ENCODE measurements at regions not wholly inside any gene's neighbourhood (a gene's known extent, or its start where the extent isn't known, plus 50 kb on each side); places are given as distances from the start of the nearest gene placed in this dataset.

DNA sequence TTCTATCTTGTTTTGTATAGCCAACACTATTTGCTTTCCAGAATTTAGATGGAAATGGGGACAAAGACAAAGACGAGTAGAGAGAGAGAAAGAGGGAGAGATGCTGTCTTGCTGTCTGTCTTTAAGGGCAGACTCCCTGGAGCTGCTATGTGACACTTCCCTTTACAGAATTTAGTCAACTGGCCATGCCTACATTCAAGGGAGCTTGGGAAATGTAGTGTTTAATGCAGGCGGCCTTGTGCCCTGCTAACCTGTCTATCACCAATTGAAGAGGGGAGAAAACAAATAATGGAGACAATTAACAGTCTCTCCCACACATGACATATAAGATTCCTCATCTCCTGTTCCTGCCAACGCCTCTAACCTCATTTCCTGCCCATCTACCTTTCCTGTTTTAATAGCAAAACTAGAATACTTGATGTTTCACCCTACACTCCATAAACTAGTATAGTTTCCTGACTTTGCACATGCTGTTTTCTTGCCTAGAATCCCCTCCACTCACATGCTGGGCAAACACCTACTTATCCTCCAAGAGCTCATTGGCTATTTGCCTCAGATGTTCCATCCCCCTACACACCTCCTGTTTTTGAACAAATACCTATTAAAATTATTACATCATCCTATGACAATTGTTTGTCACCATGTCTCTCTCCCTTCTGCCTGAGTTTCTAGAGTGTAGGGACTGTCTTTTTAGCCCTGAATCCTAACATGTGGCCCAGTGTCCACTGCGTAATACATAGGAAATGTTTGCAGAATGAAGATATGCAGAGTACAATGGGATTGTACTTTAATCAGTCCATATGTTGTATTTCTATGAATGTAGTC is 117.2 kb downstream of the SLC25A24 start:
- DNase-seq = peak; percentile 74

DNA sequence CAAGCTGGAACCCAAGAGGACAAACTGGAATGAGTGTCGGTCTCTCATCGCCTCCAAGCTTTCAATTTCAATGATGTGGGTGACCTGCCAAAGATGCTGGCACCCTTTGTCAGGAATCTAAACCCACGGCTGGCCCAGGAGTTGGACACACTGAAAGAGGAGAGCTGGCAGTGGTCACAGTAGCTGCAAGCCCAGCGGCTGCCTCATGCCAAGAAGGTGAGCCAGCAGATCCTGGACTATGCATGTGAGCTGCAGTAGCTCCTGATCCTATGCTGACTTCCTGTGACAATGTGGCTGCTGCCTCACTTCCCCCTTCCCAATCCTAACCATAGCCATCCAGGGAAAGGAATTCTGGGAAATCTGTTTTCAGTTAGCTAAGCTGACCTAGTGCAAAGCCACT is 117.0 kb upstream of the VAV3 start:
- no peak for DNase-seq

DNA sequence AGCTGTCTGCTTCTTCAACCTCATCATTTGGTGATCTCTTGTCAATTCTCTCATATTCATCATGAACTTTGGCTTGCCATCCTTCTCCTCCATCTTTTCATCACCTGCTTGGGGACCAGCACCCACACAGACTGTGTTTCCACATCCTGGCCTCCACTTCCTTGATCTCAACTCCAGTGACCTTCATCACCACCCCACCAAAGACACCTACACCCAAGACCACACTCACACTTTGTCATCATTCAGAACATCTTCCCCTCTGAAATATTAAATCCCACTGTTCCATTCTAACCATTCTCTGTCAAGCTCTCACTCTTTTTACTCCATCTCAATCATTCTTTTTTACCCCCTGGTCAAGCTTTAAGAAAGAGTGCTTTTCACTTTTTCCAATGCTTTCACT is 115.5 kb upstream of the VAV3 start:
- DNase-seq = no peak

DNA sequence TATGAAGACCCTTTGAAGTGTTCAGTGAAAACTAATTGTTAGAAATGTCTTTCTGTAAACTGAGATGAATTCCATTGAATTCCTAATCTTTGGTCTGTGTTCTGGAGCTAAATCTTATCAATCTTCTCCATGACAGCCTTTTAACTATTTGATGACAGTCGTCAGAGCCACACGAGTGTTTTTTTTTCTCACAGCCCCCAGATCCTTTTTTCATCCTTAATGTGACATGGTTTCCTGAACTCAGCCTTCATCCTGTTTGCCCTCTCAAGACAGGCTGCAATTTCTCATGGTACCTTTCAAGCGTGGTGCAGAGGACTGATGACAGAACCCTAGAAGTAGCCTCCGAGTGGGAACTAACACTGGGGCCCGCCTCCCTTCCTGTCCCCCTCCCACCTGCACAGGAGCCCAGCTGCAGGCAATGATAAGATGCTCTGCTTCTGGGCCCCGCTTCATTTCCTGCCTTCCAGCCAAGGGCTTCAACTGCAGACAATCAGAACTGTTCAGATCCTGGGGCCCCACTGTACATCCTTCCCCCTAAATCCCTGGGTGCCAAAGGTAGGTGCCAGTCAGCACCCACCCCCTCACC is 114.6 kb upstream of the VAV3 start:
- no peak for DNase-seq

DNA sequence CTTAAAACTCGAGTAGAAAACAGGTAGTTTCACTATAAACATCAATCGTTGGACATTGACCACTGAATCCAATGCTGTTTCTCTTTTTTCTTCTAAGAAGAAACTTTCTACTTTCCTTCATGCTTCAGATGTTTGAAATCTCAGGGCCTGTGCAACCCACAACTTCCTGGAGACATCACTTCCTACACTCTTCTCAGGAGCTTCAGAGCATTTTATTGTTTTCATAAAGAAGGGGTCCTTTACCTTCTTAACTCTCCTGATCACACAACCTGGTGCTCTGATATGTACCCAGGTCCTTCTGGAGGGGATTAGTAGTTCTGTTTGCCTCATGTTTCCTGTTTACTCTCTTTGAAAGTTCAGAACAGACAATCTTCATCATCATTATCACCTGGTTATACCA is 113.0 kb upstream of the VAV3 start:
- DNase-seq = no peak

DNA sequence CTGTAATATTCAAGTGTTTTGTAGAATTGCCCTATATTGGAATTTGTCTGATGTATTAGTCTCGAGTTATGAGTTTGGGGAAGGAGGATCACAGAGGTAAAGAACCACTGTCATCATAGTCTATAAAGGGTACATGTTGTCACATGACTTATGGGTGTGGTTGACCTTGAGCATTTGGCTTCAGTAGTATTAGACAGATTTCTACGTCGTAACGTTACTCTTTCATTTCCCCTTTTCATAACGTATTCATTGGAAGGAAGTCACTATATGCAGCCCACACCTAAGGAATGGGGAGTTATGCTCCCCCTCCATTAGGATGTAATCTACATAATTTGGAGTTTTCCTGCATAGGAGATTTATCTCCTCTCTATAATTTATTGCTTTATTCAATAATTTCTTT is 110.1 kb upstream of the VAV3 start:
- no peak for DNase-seq

DNA sequence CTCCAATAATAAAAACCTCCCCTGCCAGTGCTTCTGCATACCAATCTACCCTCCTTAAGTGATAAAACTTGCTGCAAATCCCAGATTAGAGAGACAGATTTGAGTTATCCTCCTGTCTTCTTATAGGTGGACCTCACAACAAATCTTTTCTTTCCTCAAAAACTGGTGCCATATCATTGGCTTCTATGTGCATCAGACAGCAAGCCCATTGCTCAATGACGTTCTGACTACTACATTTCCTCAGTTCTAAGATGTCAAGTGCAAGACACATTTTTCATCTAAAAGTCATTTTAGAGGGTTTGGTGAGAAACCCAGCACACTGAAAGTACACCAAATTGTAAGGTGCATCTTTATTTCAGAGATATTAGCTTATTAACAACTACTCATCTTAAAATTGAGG is 107.8 kb upstream of the VAV3 start:
- no peak for DNase-seq

GRCh38 chr1:108072212-108072611 is 107.2 kb upstream of the VAV3 start:
- DNase-seq = no peak

DNA sequence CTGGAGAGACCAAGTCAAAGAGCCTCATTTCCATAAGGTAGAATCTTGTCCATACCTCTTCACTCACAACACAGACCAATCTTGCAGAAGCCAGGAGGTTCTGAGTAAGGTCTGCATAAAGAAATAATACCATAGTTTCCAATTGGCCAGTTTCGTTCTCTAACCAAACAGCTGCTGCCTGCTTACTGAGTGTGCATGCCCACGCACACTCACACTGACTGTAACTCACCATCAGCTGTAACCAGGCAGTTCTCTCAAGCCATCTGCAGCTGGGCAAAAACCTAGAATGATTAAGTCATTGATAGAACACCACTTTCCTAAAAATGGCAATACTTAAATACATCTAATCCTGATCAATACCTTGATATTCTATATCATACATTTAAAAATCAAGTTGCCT is 106.6 kb upstream of the VAV3 start:
- DNase-seq = no peak

DNA sequence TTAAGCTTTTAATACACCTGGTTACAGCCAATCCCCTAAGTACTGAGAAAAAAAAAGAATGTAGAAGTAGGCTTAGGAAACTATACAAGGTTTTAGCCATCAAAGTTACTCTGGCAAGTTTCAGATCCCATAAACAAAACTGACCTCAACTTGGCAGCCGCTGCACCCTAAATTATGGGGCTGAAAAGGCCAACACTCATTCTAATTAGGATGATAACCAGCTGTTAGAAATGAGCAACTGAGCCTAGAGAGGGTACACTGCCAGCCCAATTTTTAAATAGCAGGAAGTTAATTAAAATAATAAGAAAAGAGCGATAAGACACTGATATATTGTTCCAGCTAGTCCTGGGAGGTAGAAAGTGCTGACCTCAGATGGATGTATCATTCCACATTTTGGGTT is 105.7 kb upstream of the VAV3 start:
- DNase-seq = no peak

DNA sequence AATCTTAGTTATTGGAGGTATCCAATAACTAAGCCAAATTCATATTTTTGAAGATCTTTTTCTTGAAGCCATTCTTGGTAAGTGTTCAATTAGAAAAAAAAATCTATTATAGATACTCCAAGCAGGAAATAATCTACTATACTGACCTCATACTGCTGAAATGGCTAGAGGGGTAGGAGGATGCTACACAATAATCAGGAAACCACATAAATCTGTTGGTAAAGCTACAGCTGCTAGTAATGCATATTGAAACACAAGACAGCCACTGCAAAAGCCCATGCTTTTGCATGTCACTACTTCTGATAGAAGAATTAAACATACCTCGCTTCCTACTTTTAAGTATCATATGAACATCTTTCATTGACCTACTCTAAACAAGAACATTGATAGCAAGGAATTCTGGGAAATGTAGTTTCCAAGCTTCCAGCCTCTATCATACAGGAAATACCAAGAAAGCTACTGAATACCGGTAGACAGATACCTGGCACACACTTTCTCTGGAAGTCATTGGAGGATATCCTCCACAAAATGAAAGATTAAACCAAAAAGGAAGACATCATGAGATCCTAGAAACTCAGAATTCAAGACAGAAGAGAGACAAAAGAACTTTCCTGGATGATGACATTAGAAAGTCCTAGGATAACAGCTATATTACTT is 103.0 kb upstream of the VAV3 start:
- no peak for DNase-seq

- no peak for DNase-seq
Observed at GRCh38 chr1:108066808-108067207, 101.8 kb upstream of the VAV3 start.

GRCh38 chr1:108064255-108064654 is 99.3 kb upstream of the VAV3 start:
- DNase-seq = no peak

DNA sequence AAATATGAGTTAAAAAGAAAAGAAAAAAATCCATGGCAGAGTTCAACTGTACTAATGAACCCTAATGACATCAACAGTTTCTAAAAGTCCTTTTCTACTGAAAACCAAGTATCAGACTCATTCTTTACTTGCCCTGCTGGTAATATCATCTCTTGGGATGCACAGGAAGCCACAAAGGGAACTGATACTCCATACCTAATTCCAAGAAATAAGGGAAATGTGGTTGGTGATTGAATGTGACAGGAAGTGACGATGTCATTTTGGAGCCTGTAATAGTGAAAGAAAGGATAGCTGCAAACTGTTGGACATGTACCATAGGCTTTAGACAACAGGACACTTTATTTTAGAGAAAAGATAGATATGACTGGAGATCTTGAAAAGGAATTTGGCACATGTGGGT is 98.7 kb upstream of the VAV3 start:
- DNase-seq = no peak

- no peak for DNase-seq
Observed at GRCh38 chr1:108059945-108060344, 95.0 kb upstream of the VAV3 start.

DNA sequence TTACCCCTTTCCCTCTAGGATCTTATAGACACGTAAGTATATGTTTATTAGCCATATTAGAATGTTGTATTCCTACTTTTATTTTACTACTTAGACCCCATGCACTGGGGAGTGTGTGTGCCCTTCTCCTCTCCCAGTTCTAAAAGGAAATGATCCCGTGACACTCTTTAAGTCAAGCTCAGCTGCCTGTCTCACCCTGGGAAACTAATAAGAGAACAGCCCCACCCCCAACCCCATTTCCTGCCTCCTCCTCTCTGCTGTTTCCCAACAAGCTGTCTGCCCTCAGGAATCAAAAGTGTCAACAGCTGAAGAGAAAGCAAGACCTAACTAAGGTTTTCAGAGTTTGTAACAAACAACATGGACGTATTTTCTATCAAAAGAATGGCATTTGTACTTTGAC is 92.6 kb upstream of the VAV3 start:
- DNase-seq = no peak

- DNase-seq = no peak
Observed at GRCh38 chr1:108056436-108056990, 91.5 kb upstream of the VAV3 start.

GRCh38 chr1:108055387-108055786 is 90.4 kb upstream of the VAV3 start:
- no peak for DNase-seq

DNA sequence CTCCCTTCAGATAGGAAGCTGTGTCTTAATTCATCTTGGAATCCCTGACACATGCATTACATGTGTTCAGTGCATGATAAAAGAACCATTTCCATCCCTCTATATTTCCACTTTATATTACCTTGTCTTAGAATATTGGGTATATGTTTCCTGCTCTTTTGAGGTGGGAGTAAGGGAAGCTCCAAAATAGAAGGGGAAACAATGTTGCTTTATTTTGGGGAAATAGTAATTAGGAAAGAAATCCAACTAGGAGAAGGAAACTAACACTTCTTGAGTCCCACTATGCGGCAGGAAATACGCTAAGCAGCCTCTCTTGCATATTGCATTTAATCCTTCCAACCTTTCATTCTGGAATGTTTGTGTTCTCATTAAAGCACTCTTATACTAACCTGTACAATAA is 89.4 kb upstream of the VAV3 start:
- DNase-seq = no peak

DNA sequence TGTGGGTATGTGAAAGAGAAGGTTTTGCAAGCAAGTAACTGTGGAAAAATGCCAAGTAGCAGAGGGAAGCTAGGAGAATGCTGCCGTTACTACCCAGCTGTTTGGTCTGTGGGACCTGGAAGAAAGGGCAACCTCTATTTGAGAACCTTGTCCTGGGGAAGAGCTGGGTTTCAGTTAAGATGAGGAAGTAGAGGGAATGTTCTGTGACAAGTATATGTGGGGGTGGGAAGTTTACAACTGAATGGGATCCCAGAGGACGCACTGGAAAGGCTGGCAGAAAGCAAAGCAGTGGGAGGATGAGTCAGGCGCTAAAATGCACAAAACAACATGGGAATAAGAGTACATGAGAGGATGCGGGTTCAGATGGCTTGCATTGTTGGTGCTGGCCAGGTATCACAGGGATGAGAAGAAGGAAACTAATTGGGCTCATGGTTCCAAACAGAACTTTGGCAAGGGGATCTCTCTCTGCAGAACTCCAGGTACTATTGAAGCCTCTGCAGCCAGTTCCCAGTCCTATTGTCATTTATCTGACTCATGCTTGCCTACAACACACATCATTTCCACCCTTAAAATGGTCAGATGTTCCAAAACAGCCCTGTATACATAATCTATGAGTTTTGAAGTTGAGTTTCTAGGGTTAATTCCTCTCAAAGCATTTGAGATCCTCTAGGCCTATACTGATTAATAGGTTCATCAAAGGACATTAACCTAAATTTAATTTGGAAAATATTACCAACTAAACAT is 88.5 kb upstream of the VAV3 start:
- DNase-seq = no peak

- DNase-seq = no peak
Observed at GRCh38 chr1:108051631-108052377, 86.8 kb upstream of the VAV3 start.

DNA sequence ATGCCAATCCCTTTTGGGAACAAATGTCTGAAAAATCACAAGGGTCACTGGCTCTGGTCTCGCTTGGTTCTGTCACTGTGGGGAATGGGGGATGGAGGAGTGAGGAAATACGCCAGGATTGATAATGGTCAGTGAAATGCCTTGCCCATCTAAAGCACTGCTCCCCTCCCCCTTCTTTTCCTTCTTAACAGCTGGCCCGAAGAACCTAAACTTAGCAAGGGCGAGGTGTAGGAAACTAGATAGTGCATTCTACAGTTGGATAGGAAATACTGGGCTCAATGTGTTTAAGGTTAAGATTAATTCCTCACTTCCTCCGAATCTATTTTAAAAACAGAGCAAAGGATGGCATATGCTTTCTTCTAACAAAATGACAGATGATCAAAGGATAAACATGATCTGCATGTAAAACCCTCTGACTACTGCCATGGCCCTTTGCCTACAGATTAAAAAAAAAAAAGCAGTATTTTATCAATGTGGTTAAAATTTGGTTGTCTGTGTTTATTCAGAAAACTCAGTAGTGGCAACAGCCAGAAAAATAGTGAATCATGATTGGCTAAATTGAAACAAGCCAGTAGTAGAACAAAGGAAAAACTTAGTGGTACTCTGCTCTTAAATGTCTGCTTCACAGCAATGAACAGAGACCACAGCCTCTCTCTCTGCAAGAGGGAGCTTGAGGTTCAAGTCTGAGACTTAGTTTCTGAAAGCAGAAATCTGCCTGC is 86.1 kb upstream of the VAV3 start:
- no peak for DNase-seq

Measured in NCI-H2029 treated with DMSO at 0.1 percent for 48 hours (cell line).